HCT116 (cell line): ENCODE measurements at regions not wholly inside any gene's neighbourhood (a gene's known extent, or its start where the extent isn't known, plus 50 kb on each side); places are given as distances from the start of the nearest gene placed in this dataset.

Experiments used
- ATAC-seq: fragments of 200-7000 bp; cut with Tn5 transposase; 2 replicates; pipeline ENCODE4 v1.9.1; 2020; ENCODE audit warnings: mild to moderate bottlenecking, moderate library complexity
- BruUV-seq: library from RNA; stranded (reverse); fragments of 400-500 nt; replicated peaks from 2 replicates; lab custom pipeline; 2021; lab: Mats Ljungman, UMichigan
- CTCF ChIA-PET: fragments of 300-600 bp; sonication (Branson Sonifier 250); formaldehyde crosslinking; loops from one replicate; lab custom pipeline; 2021; ENCODE audit warnings: antibody characterized with exemption; lab: Charles Lee
- POLR2A ChIA-PET: fragments of 300-600, 350-600 bp; sonication (Branson Sonifier 250); formaldehyde crosslinking; loops from one replicate; lab custom pipeline; 2021; ENCODE audit warnings: antibody characterized with exemption; lab: Charles Lee
- RAD21 ChIA-PET, 2 experiments: fragments of 300-600 bp; sonication (Branson Sonifier 250); formaldehyde crosslinking; loops; one replicate each; lab custom pipeline; 2023; ENCODE audit warnings: low total read pairs in 2 of 2; ENCODE audit not compliant: uncharacterized antibody in 2 of 2, unreplicated experiment in 2 of 2, low non-redundant PET in 1 of 2; lab: Charles Lee
- DNase-seq: peaks from one replicate; pipeline ENCODE4 v3.0.0-alpha.2; 2010; ENCODE audit warnings: low read depth, low spot score
- H2AFZ ChIP-seq: fragments of 200-600 bp; shearing (Covaris generic), sonication (generic); 2 replicates; pipeline ENCODE4 v1.6.1; 2017; ENCODE audit warnings: low read depth, mixed run types, mixed read lengths, antibody characterized with exemption, low read length; ENCODE audit not compliant: poor library complexity, severe bottlenecking
- H3K27ac ChIP-seq: 2 replicates; pipeline ENCODE4 v1.5.1; 2012; ENCODE audit warnings: low read depth, low read length
- H3K27me3 ChIP-seq: fragments of 200-600 bp; sonication (generic); 2 replicates; pipeline ENCODE4 v1.6.1; 2016; ENCODE audit warnings: mixed run types, low read length, mixed read lengths; ENCODE audit not compliant: insufficient read depth
- H3K36me3 ChIP-seq, 2 experiments: fragments of 200-500 bp in 1 of 2; fragments of 200-600 bp in 1 of 2; sonication (Bioruptor generic) in 1 of 2; sonication (generic) in 1 of 2; 2 replicates each; pipeline versions ENCODE4 v1.5.1 to v1.6.1; 2014 to 2016; ENCODE audit warnings: low read length in 2 of 2, inconsistent platforms in 1 of 2, mixed read lengths in 1 of 2, mixed run types in 1 of 2; ENCODE audit not compliant: insufficient read depth in 2 of 2, control insufficient read depth in 1 of 2
- H3K4me1 ChIP-seq, 2 experiments: fragments of 200-600 bp in 1 of 2; sonication (generic) in 1 of 2; 2 replicates each; pipeline versions ENCODE4 v1.5.1 to v1.6.1; 2012 to 2017; ENCODE audit warnings: low read length in 2 of 2, inconsistent platforms in 1 of 2, mild to moderate bottlenecking in 1 of 2, mixed read lengths in 1 of 2, mixed run types in 1 of 2, moderate library complexity in 1 of 2; ENCODE audit not compliant: insufficient read depth in 2 of 2, control insufficient read depth in 1 of 2
- H3K4me2 ChIP-seq: fragments of 200-600 bp; sonication (generic); 2 replicates; pipeline ENCODE4 v1.6.1; 2017; ENCODE audit warnings: mixed run types, low read length, mixed read lengths
- H3K4me3 ChIP-seq, 2 experiments: fragments of 200-600 bp in 1 of 2; sonication (generic) in 1 of 2; replicated peaks in 1 of 2; 2 replicates each; pipeline ENCODE4 v1.5.1; 2011 to 2016; ENCODE audit warnings: low read length in 2 of 2, control low read depth in 1 of 2, low read depth in 1 of 2, mild to moderate bottlenecking in 1 of 2, mixed read lengths in 1 of 2, mixed run types in 1 of 2
- H3K79me2 ChIP-seq: fragments of 200-600 bp; sonication (generic); 2 replicates; pipeline ENCODE4 v1.6.1; 2017; ENCODE audit warnings: mild to moderate bottlenecking, mixed run types, low read length, moderate library complexity, mixed read lengths; ENCODE audit not compliant: insufficient read depth
- H3K9ac ChIP-seq: fragments of 200-600 bp; sonication (generic); 2 replicates; pipeline ENCODE4 v1.6.1; 2016; ENCODE audit warnings: low read length, mixed read lengths
- H3K9me2 ChIP-seq: fragments of 200-600 bp; sonication (generic), shearing (Covaris generic); 2 replicates; pipeline ENCODE4 v1.6.1; 2017; ENCODE audit warnings: mixed run types, mild to moderate bottlenecking, moderate library complexity; ENCODE audit not compliant: insufficient read depth
- H3K9me3 ChIP-seq, 2 experiments: fragments of 200-500 bp in 1 of 2; fragments of 200-600 bp in 1 of 2; sonication (Bioruptor generic) in 1 of 2; sonication (generic) in 1 of 2; 2 replicates each; pipeline ENCODE4 v1.6.1; 2014 to 2017; ENCODE audit warnings: low read length in 2 of 2, mixed read lengths in 2 of 2, inconsistent platforms in 1 of 2, low read depth in 1 of 2, mild to moderate bottlenecking in 1 of 2, mixed run types in 1 of 2, moderate library complexity in 1 of 2; ENCODE audit not compliant: control insufficient read depth in 1 of 2, insufficient read depth in 1 of 2
- H4K20me1 ChIP-seq: fragments of 200-600 bp; sonication (generic), shearing (Covaris generic); 2 replicates; pipeline ENCODE4 v1.6.1; 2017; ENCODE audit warnings: mixed run types, mild to moderate bottlenecking, moderate library complexity; ENCODE audit not compliant: insufficient read depth
- CEBPB ChIP-seq: IDR thresholded peaks from 2 replicates; pipeline ENCODE4 v1.6.1; 2012; ENCODE audit warnings: low read depth
- EGR1 ChIP-seq: IDR thresholded peaks from 2 replicates; pipeline ENCODE4 v1.6.1; 2012; ENCODE audit warnings: low read depth
- EZH2 ChIP-seq: fragments of 200-600 bp; sonication (generic); IDR thresholded peaks from 2 replicates; pipeline ENCODE4 v1.6.1; 2017; ENCODE audit warnings: antibody characterized with exemption, mixed run types
- JUND ChIP-seq: IDR thresholded peaks from 2 replicates; pipeline ENCODE4 v1.6.1; 2012
- POLR2AphosphoS5 ChIP-seq: IDR thresholded peaks from 2 replicates; pipeline ENCODE4 v1.6.1; 2011; ENCODE audit warnings: mild to moderate bottlenecking, low read depth, low read length, moderate library complexity
- RAD21 ChIP-seq: IDR thresholded peaks from 2 replicates; pipeline ENCODE4 v1.6.1; 2012; ENCODE audit warnings: low read depth, mild to moderate bottlenecking
- REST ChIP-seq: IDR thresholded peaks from 2 replicates; pipeline ENCODE4 v1.6.1; 2012; ENCODE audit warnings: low read depth
- SIN3A ChIP-seq: IDR thresholded peaks from 2 replicates; pipeline ENCODE4 v1.6.1; 2012; ENCODE audit warnings: low read depth
- SP1 ChIP-seq: IDR thresholded peaks from 2 replicates; pipeline ENCODE4 v1.6.1; 2012; ENCODE audit warnings: low read depth
- TCF7L2 ChIP-seq: IDR thresholded peaks from 2 replicates; pipeline ENCODE4 v1.7.0; 2011; ENCODE audit warnings: borderline replicate concordance, inconsistent platforms; ENCODE audit not compliant: insufficient read depth, insufficient read length; ENCODE audit errors: extremely low read depth
- YY1 ChIP-seq: IDR thresholded peaks from 2 replicates; pipeline ENCODE4 v1.6.1; 2011; ENCODE audit warnings: low read length, low read depth, moderate library complexity, mild to moderate bottlenecking; ENCODE audit not compliant: insufficient replicate concordance; ENCODE audit errors: extremely low read depth
- ZBTB33 ChIP-seq: IDR thresholded peaks from 2 replicates; pipeline ENCODE4 v1.6.1; 2011; ENCODE audit warnings: mild to moderate bottlenecking, low read length, moderate library complexity; ENCODE audit not compliant: insufficient replicate concordance; ENCODE audit errors: extremely low read depth
- ZFX ChIP-seq: fragments of 450-650 bp; IDR thresholded peaks from 2 replicates; pipeline ENCODE4 v1.6.1; 2017
- intact Hi-C: fragments of 100-400 bp; cut with micrococcal nuclease; formaldehyde crosslinking; loops from 2 replicates; pipeline ENCODE4 v1.10.0; 2022
- TF ChIP-seq, protein P1 (sequence below): IDR thresholded peaks from 2 replicates; pipeline ENCODE4 v1.6.1; 2012
- TF ChIP-seq, protein P2 (sequence below): IDR thresholded peaks from 2 replicates; pipeline ENCODE4 v1.6.1; 2012

- H3K9me3 ChIP-seq, result no peaks in the 10 kb centered on the region
- no peak overlapping the region for H3K4me3 ChIP-seq
- no peaks in the 10 kb centered on the region for H3K36me3 ChIP-seq
- no peak overlapping the region for H3K9ac ChIP-seq
- ChIA-PET POLR2A (no interaction called here), RAD21 (no interaction called here), CTCF (interaction anchor here (1.0 kb wide), 1 partner anchor 13 kb away, joined by 4 read pairs; no protein-coding TSS in a partner anchor)
- no peak for TF ChIP-seq ZFX
- TF ChIP-seq, protein P1, sequence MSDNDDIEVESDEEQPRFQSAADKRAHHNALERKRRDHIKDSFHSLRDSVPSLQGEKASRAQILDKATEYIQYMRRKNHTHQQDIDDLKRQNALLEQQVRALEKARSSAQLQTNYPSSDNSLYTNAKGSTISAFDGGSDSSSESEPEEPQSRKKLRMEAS, result no peak
- no peak for TF ChIP-seq YY1
- no peak for TF ChIP-seq SP1
- no peak for TF ChIP-seq SIN3A
- TF ChIP-seq EZH2, result no peak
- TF ChIP-seq, protein P2, sequence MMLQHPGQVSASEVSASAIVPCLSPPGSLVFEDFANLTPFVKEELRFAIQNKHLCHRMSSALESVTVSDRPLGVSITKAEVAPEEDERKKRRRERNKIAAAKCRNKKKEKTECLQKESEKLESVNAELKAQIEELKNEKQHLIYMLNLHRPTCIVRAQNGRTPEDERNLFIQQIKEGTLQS, result no peak
- no peak for TF ChIP-seq TCF7L2
- TF ChIP-seq JUND, result no peak
- no peak for TF ChIP-seq POLR2AphosphoS5
- no peak for TF ChIP-seq EGR1
- no peaks in the 10 kb centered on the region for H4K20me1 ChIP-seq
- no peak overlapping the region for H3K27ac ChIP-seq
- no peak overlapping the region for H3K4me2 ChIP-seq
- no peaks in the 10 kb centered on the region for H3K9me2 ChIP-seq
- intact Hi-C loops, result no loop called here
- no peaks in the 10 kb centered on the region for H3K4me1 ChIP-seq
- DNase-seq (no peak), ATAC-seq (no peak)
- no TSS peak for BruUV-seq
- no peaks in the 10 kb centered on the region for H3K27me3 ChIP-seq
- no peaks in the 10 kb centered on the region for H3K79me2 ChIP-seq
- H2AFZ ChIP-seq, result no peak overlapping the region
These were observed 397.7 kb downstream of the HLX start for GRCh38 chr1:221276896-221277409.

DNA sequence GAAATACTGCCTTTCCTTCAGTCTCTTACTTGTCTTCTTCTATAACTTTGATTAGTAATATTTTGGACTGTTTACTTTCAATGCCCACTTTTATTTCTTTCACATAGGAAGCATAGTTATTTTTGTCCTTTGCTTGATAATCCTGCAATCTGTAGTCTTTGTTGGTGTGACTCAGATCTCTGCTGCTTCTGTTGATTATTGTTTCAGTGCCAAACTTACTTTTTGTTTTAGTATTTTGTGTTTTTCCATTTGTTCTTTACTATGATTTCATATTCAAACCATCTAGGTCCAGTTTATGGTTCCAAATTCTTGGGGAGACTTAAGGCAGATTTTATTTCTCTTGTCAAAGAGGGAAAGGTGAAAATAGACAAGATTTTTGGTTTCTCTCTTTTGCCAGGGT is 399.9 kb downstream of the HLX start:
- no peaks in the 10 kb centered on the region for H3K9me3 ChIP-seq
- H2AFZ ChIP-seq, result no peak overlapping the region
- no peaks in the 10 kb centered on the region for H4K20me1 ChIP-seq
- peaks cover 0 to 2% of the 10 kb centered on the region in 2 experiments; a peak in 1 of 4 replicates for H3K4me1 ChIP-seq
- H3K4me3 ChIP-seq, result no peak overlapping the region
- H3K4me2 ChIP-seq, result no peak overlapping the region
- BruUV-seq, result no TSS peak
- no peak for DNase-seq
- no peaks in the 10 kb centered on the region for H3K27me3 ChIP-seq
- ChIA-PET RAD21 (no interaction called here), CTCF (no interaction called here), POLR2A (no interaction called here)
- no peak overlapping the region for H3K27ac ChIP-seq
- no peaks in the 10 kb centered on the region for H3K9me2 ChIP-seq
- no peaks in the 10 kb centered on the region for H3K36me3 ChIP-seq
- H3K9ac ChIP-seq, result no peak overlapping the region
- no peaks in the 10 kb centered on the region for H3K79me2 ChIP-seq
- no peak for ATAC-seq
- intact Hi-C loops, result no loop called here
- TF ChIP-seq RAD21 (no peak), CEBPB (no peak), SP1 (no peak), ZBTB33 (no peak), REST (no peak), EGR1 (no peak)
- TF ChIP-seq, protein P2, result no peak
